ENCODE measurements at regions not wholly inside any gene's neighbourhood (a gene's known extent, or its start where the extent isn't known, plus 50 kb on each side); places are given as distances from the start of the nearest gene placed in this dataset.
"Not testable (repeated sequence)": the region's sequence is repeated elsewhere in the genome, so short reads cannot be mapped to it uniquely, and the experiment has no call there.

DNA sequence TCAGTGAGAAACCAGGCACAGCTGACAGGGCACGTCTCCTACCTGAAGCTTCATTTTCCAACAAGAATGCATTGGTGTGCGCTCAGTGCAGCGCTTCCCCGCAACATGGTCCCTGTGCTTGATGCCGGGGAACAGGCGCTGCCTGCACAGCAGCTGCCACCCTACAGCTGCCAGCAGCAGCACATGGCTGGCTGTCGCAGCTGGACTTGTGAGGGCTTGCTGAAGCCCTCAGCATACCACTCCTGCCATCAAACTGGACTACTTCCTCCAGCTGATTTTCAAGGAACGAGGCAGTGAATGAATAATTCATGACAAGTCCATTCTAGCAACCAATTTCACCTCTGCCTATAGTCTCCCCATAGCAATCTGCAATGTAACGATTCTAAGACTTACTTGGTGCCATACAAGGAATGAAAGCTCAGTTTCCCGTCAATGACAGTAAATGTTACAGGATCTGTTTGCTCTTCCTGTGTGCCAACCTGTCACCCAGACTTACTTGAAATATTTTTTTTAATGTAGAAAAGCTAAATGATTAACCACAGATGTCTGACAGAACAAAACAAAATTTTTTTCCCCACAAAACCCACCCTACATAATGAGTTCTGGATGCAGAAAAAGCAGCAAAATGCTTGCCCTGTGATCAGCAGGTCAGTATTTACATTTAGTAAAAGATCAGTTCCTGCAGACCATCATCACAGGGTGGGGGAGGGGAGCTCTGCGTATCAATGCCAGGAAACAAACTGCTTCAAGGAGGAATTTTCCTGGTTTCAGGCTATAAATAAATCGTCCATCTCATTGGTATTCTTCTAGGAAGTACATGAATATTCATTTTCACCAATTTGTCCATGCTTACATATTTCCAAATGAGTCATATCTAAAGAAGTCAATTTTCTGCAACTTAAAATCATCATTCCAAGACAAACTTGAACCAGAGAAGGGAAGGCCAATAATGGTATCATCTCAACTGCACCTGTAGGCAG, 140.6 kb downstream of the ALOX5 start:
- no peak for DNase-seq
- no peak for ATAC-seq
- intact Hi-C loops (cut with DNase I, micrococcal nuclease): no loop called here
- TF ChIP-seq, protein P1, sequence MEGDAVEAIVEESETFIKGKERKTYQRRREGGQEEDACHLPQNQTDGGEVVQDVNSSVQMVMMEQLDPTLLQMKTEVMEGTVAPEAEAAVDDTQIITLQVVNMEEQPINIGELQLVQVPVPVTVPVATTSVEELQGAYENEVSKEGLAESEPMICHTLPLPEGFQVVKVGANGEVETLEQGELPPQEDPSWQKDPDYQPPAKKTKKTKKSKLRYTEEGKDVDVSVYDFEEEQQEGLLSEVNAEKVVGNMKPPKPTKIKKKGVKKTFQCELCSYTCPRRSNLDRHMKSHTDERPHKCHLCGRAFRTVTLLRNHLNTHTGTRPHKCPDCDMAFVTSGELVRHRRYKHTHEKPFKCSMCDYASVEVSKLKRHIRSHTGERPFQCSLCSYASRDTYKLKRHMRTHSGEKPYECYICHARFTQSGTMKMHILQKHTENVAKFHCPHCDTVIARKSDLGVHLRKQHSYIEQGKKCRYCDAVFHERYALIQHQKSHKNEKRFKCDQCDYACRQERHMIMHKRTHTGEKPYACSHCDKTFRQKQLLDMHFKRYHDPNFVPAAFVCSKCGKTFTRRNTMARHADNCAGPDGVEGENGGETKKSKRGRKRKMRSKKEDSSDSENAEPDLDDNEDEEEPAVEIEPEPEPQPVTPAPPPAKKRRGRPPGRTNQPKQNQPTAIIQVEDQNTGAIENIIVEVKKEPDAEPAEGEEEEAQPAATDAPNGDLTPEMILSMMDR (IDR thresholded peaks at IDR 0.05): no peak
- H3K4me1 ChIP-seq (ENCODE audit: low read depth): peaks cover 4% of the 10 kb centered on the region
- no peaks in the 10 kb centered on the region for H3K36me3 ChIP-seq (ENCODE audit: low read depth)
- no peaks in the 10 kb centered on the region for H3K9me3 ChIP-seq
- H3K4me3 ChIP-seq: no peak overlapping the region

DNA sequence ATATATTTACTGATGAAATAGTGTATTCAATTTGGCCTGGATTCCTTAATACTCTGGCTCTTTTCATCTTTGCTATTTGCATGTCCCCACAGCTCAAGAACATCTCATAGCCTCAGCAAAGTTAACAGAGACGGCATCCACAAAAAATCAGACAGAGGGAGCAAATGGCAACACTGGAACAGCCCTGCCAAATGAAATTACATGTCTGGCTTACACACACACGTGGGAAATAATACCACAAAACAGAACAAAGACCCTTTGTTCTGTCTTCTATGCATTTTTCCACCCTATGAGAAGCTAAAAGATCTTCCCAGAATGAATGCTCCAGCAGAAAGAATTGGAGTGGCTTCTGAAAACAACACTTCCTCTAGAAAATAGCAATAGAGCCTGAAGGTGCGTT, 139.5 kb downstream of the ALOX5 start:
- Histone ChIP-seq H3K4me1 (ENCODE audit: low read depth) (peaks cover 4% of the 10 kb centered on the region), H3K9me3 (no peaks in the 10 kb centered on the region), H3K36me3 (ENCODE audit: low read depth) (no peaks in the 10 kb centered on the region), H3K4me3 (no peak overlapping the region)
- DNase-seq (no peak), ATAC-seq (no peak)
- TF ChIP-seq, protein P1 (IDR thresholded peaks at IDR 0.05): no peak
- intact Hi-C loops (cut with DNase I, micrococcal nuclease): no loop called here

DNA sequence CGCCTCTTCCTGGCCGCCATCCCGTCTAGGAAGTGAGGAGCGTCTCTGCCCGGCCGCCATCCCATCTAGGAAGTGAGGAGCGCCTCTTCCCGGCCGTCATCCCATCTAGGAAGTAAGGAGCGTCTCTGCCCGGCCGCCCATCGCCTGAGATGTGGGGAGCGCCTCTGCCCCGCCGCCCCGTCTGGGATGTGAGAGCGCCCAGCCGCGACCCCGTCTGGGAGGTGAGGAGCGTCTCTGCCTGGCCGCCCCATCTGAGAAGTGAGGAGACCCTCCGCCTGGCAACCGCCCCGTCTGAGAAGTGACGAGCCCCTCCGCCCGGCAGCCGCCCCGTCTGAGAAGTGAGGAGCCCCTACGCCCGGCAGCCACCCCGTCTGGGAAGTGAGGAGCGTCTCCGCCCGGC, 137.9 kb downstream of the ALOX5 start:
- H3K36me3 ChIP-seq (ENCODE audit: low read depth); H3K9me3 ChIP-seq; H3K4me3 ChIP-seq; ATAC-seq; H3K4me1 ChIP-seq (ENCODE audit: low read depth); intact Hi-C loops (cut with DNase I, micrococcal nuclease); DNase-seq: not testable (repeated sequence)

DNA sequence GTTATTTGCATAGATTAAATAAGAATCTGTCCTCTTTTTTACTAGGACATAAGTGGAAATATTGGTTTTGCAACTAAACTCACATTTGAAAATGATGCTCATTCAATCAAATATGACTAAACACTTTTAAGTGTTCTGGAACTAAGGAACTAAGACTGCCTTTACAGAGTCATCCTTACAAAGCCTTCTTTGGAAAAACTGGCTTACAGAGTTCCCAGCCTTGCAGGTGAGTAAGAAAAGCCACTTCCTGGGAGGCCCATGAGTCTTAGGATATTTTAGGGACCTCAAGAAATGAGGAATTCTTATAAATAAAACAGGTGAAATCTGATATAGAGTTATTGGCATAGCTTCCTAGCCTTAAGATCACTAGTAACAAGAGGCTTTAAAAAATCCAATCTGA, 135.5 kb downstream of the ALOX5 start:
- no peaks in the 10 kb centered on the region for H3K9me3 ChIP-seq
- H3K36me3 ChIP-seq (ENCODE audit: low read depth): no peaks in the 10 kb centered on the region
- peaks cover under 1% of the 10 kb centered on the region for H3K4me1 ChIP-seq (ENCODE audit: low read depth)
- intact Hi-C loops (cut with DNase I, micrococcal nuclease): no loop called here
- TF ChIP-seq, protein P1 (IDR thresholded peaks at IDR 0.05): no peak
- ATAC-seq: no peak
- H3K4me3 ChIP-seq: no peak overlapping the region
- DNase-seq: no peak

DNA sequence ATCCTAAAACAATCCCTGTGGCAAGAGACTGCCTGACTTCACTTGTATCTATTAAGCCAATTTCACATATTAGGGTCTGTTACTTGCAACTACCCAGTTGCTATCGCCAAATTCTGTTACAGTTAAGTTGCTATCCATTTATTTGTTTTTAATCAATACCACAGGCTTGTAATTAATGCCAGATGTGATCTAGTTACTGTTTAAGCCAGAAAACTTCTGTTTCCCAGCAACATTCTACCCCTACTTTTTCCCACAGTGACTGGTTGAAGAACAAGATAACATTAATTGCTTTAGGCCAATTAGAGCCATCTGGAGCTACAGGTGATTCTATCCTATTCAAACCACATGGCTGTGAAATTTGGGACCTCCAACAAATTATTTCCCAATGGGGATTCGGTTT, 131.3 kb downstream of the ALOX5 start:
- no peak for DNase-seq
- Histone ChIP-seq H3K4me3 (no peak overlapping the region), H3K4me1 (ENCODE audit: low read depth) (no peaks in the 10 kb centered on the region), H3K9me3 (no peaks in the 10 kb centered on the region), H3K36me3 (ENCODE audit: low read depth) (no peaks in the 10 kb centered on the region)
- TF ChIP-seq, protein P1 (IDR thresholded peaks at IDR 0.05): no peak
- intact Hi-C loops (cut with DNase I, micrococcal nuclease): no loop called here
- ATAC-seq: no peak

DNA sequence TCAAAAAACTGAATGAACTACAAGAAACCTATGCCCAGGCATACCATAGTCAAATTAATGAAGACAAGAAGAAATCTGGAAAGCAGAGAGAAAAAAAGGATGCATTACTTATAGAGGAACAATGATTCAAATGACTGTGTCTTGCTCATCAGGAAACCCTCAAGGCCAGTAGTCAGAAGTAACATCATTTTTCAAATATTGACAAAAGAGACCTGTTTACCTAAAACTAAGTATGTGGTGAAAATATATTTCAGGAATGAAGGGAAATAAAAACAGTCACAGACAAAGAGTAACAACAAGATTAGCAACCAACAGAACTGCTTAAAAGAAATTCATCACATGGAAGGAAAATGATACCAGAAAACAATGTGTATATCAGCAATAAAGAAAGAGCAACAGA, 128.4 kb downstream of the ALOX5 start:
- H3K4me3 ChIP-seq: no peak overlapping the region

More for the DNA sequence above, 128.4 kb downstream of the ALOX5 start:
- DNase-seq (no peak), ATAC-seq (no peak)
- TF ChIP-seq, protein P1 (IDR thresholded peaks at IDR 0.05): no peak
- intact Hi-C loops (cut with DNase I, micrococcal nuclease): no loop called here
- Histone ChIP-seq H3K4me1 (ENCODE audit: low read depth) (no peaks in the 10 kb centered on the region), H3K9me3 (no peaks in the 10 kb centered on the region), H3K36me3 (ENCODE audit: low read depth) (no peaks in the 10 kb centered on the region)
